ENCODE measurements at regions not wholly inside any gene's neighbourhood (a gene's known extent, or its start where the extent isn't known, plus 50 kb on each side); places are given as distances from the start of the nearest gene placed in this dataset.

- TF ChIP-seq CTCF (IDR thresholded peaks at IDR 0.05) (no peak), POLR2A (IDR thresholded peaks at IDR 0.05) (no peak)
These were observed 452.0 kb upstream of the FZD8 start for GRCh38 chr10:36094096-36094495.
